SU-DHL-6 (cell line): ENCODE measurements at regions not wholly inside any gene's neighbourhood (a gene's known extent, or its start where the extent isn't known, plus 50 kb on each side); places are given as distances from the start of the nearest gene placed in this dataset.

Experiments used
- H2AFZ ChIP-seq: fragments of 200-600 bp; sonication (generic); 2 replicates; pipeline ENCODE4 v1.6.1; 2014; ENCODE audit warnings: low read depth, mild to moderate bottlenecking, moderate library complexity, mixed read lengths, antibody characterized with exemption, low read length; ENCODE audit not compliant: severe bottlenecking
- H3F3A ChIP-seq: fragments of 200-600 bp; shearing (Covaris generic); 2 replicates; pipeline ENCODE4 v1.6.0; 2016; ENCODE audit warnings: antibody characterized with exemption, mild to moderate bottlenecking; ENCODE audit not compliant: insufficient read depth
- H3K27ac ChIP-seq: fragments of 200-600 bp; sonication (generic); 2 replicates; pipeline ENCODE4 v1.5.1; 2016; ENCODE audit warnings: low read depth, mild to moderate bottlenecking, low read length, moderate library complexity, mixed read lengths
- H3K27me3 ChIP-seq: fragments of 200-600 bp; sonication (generic), shearing (Covaris generic); 2 replicates; pipeline ENCODE4 v1.6.0; 2014; ENCODE audit warnings: mild to moderate bottlenecking, low read length
- H3K36me3 ChIP-seq: fragments of 200-600 bp; sonication (generic); 2 replicates; pipeline ENCODE4 v1.6.1; 2014; ENCODE audit warnings: mild to moderate bottlenecking, low read length, mixed read lengths
- H3K4me2 ChIP-seq: fragments of 300-600, 200-600 bp; shearing (Covaris generic), sonication (generic); 2 replicates; pipeline ENCODE4 v1.6.0; 2014; ENCODE audit warnings: low read length, low read depth, mild to moderate bottlenecking; ENCODE audit not compliant: poor library complexity, severe bottlenecking
- H3K4me3 ChIP-seq: fragments of 200-600 bp; sonication (generic); 2 replicates; pipeline ENCODE4 v1.5.1; 2014; ENCODE audit warnings: antibody characterized with exemption, low read length, mild to moderate bottlenecking, mixed read lengths; ENCODE audit not compliant: insufficient read depth, poor library complexity, severe bottlenecking
- H3K79me2 ChIP-seq: fragments of 200-600 bp; sonication (generic); 2 replicates; pipeline ENCODE4 v1.6.1; 2014; ENCODE audit warnings: mild to moderate bottlenecking, low read length, moderate library complexity; ENCODE audit not compliant: insufficient read depth
- H3K9ac ChIP-seq: fragments of 200-600 bp; sonication (generic); 2 replicates; pipeline ENCODE4 v1.7.0; 2014; ENCODE audit warnings: mild to moderate bottlenecking, low read length
- H3K9me2 ChIP-seq: fragments of 200-600 bp; sonication (generic); replicated peaks from 2 replicates; pipeline ENCODE4 v1.6.1; 2014; ENCODE audit warnings: low read length; ENCODE audit not compliant: insufficient read depth
- H3K9me3 ChIP-seq: fragments of 200-600 bp; sonication (generic); 2 replicates; pipeline ENCODE4 v1.6.1; 2014; ENCODE audit warnings: low read length, mixed read lengths; ENCODE audit not compliant: insufficient read depth
- H4K20me1 ChIP-seq: fragments of 200-600 bp; sonication (generic); 2 replicates; pipeline ENCODE4 v1.6.1; 2014; ENCODE audit warnings: low read depth, mild to moderate bottlenecking, antibody characterized with exemption, low read length, moderate library complexity, mixed read lengths
- CTCF ChIP-seq: fragments of 200-600 bp; sonication (generic); IDR thresholded peaks from one replicate; pipeline ENCODE4 v1.5.1; 2017; ENCODE audit warnings: antibody characterized with exemption, mild to moderate bottlenecking, low read length, moderate library complexity; ENCODE audit not compliant: insufficient read depth, poor library complexity, severe bottlenecking
- EZH2phosphoT487 ChIP-seq: fragments of 200-600 bp; sonication (generic), shearing (Covaris generic); conservative IDR thresholded peaks from 2 replicates; pipeline ENCODE4 v1.6.1; 2018; ENCODE audit warnings: mild to moderate bottlenecking, antibody characterized with exemption, low read length, moderate library complexity, mixed read lengths

GRCh38 chr7:110177463-110177862, 913.5 kb upstream of the LRRN3 start:
- Histone ChIP-seq H3K36me3 (no peaks in the 10 kb centered on the region), H3K27me3 (no peaks in the 10 kb centered on the region), H3F3A (no peaks in the 10 kb centered on the region), H3K27ac (no peak overlapping the region), H2AFZ (peak overlapping the region; percentile 23), H3K4me3 (no peak overlapping the region), H4K20me1 (no peaks in the 10 kb centered on the region), H3K9me3 (no peaks in the 10 kb centered on the region), H3K9me2 (no peaks in the 10 kb centered on the region), H3K9ac (no peak overlapping the region), H3K79me2 (no peaks in the 10 kb centered on the region), H3K4me2 (no peak overlapping the region)
- TF ChIP-seq CTCF = no peak
- TF ChIP-seq EZH2phosphoT487 = no peak

- Histone ChIP-seq H3K9me3 (no peaks in the 10 kb centered on the region), H3K27ac (no peak overlapping the region), H3K36me3 (no peaks in the 10 kb centered on the region), H3K9ac (no peak overlapping the region), H2AFZ (no peak overlapping the region), H3K4me2 (no peak overlapping the region), H3K79me2 (no peaks in the 10 kb centered on the region), H3K4me3 (no peak overlapping the region), H3K9me2 (no peaks in the 10 kb centered on the region), H3F3A (no peaks in the 10 kb centered on the region), H4K20me1 (no peaks in the 10 kb centered on the region), H3K27me3 (no peaks in the 10 kb centered on the region)
- TF ChIP-seq EZH2phosphoT487 (no peak), CTCF (no peak)
Observed at GRCh38 chr7:110179037-110179436, 911.9 kb upstream of the LRRN3 start.

GRCh38 chr7:110181768-110182167, 909.2 kb upstream of the LRRN3 start:
- no peaks in the 10 kb centered on the region for H3K79me2 ChIP-seq
- H3K36me3 ChIP-seq = no peaks in the 10 kb centered on the region
- no peaks in the 10 kb centered on the region for H4K20me1 ChIP-seq
- H3K27me3 ChIP-seq = no peaks in the 10 kb centered on the region
- no peaks in the 10 kb centered on the region for H3F3A ChIP-seq
- H3K9ac ChIP-seq = no peak overlapping the region
- TF ChIP-seq CTCF (no peak), EZH2phosphoT487 (no peak)
- no peak overlapping the region for H3K27ac ChIP-seq
- H3K9me2 ChIP-seq = no peaks in the 10 kb centered on the region
- H3K9me3 ChIP-seq = no peaks in the 10 kb centered on the region
- H2AFZ ChIP-seq = peak overlapping the region; percentile 10
- no peak overlapping the region for H3K4me2 ChIP-seq
- H3K4me3 ChIP-seq = no peak overlapping the region

GRCh38 chr7:110186334-110186733, 904.6 kb upstream of the LRRN3 start:
- no peak for TF ChIP-seq EZH2phosphoT487
- no peak for TF ChIP-seq CTCF
- no peak overlapping the region for H3K4me2 ChIP-seq
- H3K4me3 ChIP-seq = no peak overlapping the region
- H3K27ac ChIP-seq = no peak overlapping the region
- H3K79me2 ChIP-seq = no peaks in the 10 kb centered on the region
- no peaks in the 10 kb centered on the region for H3F3A ChIP-seq
- no peaks in the 10 kb centered on the region for H3K36me3 ChIP-seq
- H4K20me1 ChIP-seq = no peaks in the 10 kb centered on the region
- no peaks in the 10 kb centered on the region for H3K9me3 ChIP-seq
- no peaks in the 10 kb centered on the region for H3K9me2 ChIP-seq
- H3K9ac ChIP-seq = no peak overlapping the region
- no peak overlapping the region for H2AFZ ChIP-seq
- H3K27me3 ChIP-seq = no peaks in the 10 kb centered on the region
